ENCODE measurements at regions not wholly inside any gene's neighbourhood (a gene's known extent, or its start where the extent isn't known, plus 50 kb on each side); places are given as distances from the start of the nearest gene placed in this dataset.
"Not testable (repeated sequence)": the region's sequence is repeated elsewhere in the genome, so short reads cannot be mapped to it uniquely, and the experiment has no call there.

- DNase-seq (ENCODE audit: low read depth) = not testable (repeated sequence)
These were observed 101.8 kb upstream of the PCBD1 start for GRCh38 chr10:70990156-70990555.

- DNase-seq (ENCODE audit: low read depth) = no peak
These were observed 102.3 kb upstream of the PCBD1 start for GRCh38 chr10:70990681-70991080.

DNA sequence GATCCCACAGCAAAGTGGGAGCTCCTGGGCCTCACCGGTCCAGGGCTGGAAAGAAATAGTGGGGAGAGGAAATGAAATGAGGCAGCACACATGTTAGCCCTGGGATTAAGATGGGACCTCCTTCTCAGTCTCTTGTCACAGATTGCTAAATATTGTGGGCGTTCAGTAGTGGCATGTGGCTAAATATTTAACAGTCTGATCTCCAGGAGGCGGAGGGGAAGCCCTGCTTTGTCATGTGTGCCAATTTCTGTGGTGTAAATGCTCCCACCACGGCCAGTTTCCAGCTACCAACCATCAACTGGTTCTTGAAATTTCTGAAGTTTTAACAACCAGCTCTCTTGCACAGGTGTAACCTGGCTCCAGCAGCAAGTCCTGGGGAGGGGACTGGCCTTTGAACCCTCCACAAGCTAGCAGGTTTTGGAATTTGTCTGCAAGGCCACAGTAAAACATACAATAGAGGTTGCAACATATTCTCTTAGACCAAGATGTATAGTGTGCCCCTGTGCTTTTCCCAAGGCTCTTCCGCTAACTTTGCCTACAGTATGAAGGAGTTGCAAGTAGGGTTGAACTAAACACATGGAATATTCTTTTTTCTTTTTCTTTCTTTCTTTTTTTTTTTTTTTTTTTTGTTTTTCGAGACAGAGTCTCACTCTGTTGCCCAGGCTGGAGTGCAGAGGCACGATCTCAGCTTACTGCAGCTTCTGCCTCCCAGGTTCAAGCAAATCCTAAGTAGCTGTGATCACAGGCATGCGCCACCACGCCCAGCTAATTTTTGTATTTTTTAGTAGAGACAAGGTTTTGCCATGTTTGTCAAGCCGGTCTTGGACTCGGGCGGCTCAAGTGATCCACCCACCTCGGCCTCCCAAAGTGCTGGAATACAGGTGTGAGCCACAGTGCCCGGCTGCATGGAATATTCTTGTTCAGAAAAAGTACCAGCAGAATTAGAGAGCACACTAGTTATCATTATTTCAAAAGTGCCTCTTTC lies 103.1 kb upstream of the PCBD1 start:
- no peak for DNase-seq (ENCODE audit: low read depth)

DNA sequence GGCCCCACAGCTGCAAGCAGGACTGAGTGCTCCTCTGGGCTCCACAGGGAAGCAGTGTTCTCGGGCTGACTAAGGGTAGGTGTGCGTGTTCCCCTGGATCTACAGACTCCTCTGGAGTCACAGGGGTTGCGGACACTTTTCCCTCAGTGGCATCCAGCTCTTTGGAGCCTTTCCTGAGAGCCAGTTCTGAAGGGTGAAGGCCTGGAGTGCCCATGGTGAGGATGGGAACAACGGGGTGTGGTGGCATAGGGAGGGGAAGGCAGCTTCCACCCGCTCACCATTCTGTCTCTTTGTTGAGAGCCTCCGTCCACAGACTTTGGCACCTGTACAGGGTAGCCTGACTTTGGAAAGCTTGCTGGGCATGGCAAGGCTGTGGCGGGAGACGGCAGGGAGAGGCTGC lies 104.1 kb upstream of the PCBD1 start:
- no peak for DNase-seq (ENCODE audit: low read depth)

DNA sequence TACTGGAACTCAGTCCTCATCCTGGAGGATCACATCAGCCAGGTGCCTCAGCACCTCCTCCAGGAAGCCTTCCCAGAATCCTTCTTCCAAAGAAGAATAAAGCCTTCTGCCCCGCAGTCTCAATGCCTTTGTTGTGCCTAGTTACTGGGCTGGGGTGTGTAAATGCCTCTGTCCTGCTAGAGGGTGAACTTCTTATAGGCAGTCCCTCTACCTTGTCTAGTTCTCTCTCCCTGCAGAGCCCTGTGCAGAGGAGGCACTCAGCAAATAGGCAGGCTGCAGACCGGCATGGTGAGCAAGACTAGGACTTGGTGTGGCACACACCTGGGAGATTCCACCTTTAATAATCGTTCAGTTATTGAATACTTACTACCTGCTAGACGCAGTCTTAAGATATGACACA lies 104.7 kb upstream of the PCBD1 start:
- no peak for DNase-seq (ENCODE audit: low read depth)

- DNase-seq (ENCODE audit: low read depth) = no peak
These were observed 108.2 kb upstream of the PCBD1 start for GRCh38 chr10:70996549-70996948.

DNA sequence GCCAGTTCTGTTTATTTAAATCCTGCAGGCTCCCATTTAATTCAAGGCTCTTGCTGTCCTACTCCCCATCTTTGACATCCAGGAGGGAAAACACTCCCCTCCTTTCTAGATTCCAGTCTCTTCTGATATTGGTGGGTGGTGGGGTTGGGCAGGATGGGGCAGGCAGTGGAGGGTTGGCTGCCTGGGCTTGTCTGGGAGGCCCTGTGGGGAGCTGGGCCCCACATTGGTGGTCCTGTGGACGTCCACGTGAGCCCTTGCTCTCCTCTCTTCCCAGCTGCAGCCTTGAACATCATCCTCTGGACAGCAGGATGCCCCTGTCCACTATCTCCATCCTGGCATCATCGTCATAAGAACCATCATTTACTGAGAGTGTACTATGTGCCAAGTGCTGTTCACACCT lies 108.9 kb upstream of the PCBD1 start:
- DNase-seq (ENCODE audit: low read depth) = no peak

- no peak for DNase-seq (ENCODE audit: low read depth)
These were observed 109.7 kb upstream of the PCBD1 start for GRCh38 chr10:70998086-70998485.

DNA sequence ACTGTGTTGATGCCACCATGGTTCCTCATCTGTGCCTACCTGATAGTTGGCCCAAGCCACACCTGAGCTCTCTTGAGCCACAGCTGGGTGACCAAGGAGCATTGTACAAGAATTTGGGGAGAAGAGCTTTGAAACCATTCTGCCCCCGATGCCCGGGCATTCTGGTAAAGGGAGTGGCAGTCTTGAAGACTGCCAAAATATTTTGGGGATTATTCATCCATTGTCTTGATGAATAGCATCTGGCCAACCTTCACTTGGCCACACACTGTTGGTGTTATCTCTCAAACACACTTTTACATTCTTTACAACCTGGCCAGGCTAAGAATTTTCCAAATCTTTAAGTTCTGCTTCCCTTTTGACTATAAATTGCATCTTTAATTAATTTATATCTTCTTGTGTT lies 113.1 kb upstream of the PCBD1 start:
- DNase-seq (ENCODE audit: low read depth) = no peak

DNA sequence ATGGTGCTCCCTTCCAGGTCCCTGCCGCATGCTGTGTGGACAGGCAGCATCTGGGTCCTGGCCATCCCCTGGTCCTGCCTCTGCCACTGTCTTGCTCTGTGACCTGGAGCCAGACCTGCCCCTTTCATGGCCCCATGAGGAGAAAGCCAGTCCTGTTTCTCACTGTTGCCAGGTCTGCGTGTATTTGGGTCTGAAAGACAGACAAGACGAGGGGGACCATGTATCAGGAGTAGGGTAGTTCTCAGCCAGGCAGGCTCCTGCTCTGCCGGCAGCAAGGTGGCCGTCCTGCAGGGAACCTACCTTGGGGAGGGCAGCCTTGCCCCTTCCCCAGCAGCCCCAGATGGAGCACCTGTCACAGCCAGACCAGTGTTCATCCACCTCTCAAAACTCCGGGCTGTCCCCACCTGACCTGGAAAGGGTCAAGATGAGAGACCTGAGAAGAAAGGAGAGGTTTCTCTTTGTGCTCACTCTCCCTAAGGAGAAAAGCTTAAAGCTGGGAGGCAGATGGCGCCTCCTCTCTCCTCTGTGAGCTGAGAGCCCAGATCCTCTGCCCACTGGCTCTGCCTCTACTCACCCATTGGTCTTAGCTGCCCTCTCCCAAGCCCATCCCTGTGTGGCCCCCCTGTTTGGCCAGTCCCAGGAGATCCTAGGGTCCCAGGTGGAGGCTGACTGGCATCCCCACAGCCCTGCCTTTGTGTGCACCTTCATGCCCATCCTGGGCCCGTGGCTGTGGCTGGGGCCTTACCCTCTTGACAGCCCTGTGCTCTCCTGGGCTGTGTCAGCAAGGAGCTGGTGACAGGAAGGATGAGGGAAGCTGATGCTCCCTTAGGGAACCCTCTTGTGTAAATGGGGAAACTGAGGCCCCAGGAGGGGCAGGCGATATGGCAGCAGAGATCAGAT lies 116.1 kb upstream of the PCBD1 start:
- no peak for DNase-seq (ENCODE audit: low read depth)

DNA sequence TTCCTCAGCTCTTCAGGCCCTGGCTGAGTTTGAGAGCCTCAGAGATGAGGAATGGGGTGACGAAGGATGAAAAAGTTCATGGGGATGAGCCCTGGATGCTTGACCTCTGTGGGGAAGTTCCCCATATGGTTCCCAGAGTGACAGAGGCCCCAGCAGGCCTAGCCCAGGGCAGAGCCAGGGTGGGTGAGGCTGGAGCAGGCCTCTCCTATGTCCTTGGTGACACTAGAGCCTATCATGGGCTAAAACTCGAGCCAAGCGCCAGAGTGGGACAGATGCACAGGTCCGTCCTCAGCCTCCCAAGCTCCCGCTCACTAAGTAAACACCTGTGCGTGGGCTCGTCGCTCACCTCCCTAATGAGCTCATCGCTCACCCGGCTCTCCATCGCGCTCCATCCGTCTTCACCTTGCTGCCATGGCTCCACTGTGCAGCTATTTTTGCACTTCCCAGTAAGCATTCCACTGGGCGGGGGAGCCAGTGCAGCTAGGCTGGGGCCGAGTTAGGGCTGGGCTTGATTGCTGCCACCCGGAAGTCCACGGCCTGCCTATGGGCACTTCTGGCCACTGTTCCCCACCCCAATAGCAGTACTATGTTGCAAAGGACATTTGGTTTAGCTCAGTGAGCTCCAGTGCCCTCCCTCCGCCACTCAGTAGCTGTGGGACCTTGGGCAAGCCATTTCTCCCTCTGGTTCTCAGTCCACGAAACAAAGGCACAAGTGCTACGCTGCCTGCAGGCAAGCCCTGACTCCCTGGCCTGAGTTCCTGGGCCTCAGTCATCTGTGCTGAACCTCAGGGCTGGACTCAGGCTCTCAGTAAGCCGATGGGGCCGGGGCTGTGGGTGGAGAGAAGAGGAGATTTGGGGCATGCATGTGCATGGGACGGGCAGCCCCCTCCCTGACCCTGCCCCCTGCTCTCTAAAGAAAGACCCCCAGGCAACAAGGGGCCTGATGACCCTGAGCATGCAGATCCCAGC lies 117.3 kb upstream of the PCBD1 start:
- no peak for DNase-seq (ENCODE audit: low read depth)

DNA sequence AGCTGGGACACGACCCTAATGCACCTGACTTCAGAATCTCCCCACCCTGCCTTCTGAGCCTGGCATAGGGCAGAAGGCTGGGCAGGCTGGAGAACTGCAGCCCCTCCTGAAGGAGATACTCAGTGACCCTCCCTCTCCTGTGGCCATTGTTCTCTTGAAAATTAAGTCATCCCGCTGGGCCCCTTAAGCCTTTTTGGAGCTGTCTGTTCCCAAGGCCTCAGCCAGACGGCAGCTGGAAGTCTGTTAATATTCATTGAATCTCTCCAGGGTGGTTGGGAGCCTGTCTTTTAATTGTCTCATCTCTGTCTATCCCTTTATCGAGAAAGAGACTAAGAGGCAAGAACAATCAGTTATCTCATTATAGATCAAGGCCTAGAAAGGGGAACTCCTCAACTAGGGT lies 118.1 kb upstream of the PCBD1 start:
- DNase-seq (ENCODE audit: low read depth) = no peak

DNA sequence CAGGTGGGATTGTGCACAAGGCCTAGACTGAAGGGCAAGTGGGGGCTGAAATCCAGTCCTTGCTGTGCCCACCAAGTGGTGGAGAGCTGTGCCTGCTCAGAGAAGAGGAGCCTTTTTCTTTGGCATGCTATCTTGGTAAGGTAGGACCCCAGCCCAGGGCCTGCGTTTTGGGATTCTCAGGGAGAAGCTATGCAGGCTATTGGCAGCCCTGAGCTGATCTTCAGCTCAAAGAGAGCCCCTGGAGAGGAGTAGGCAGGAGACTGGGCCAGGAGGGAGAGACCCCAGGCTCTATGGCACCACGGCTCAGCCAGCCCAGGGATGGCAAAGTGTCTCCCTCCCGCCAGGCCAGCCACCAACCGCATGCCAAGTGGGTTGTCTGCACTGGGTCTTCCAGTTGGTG lies 119.2 kb upstream of the PCBD1 start:
- DNase-seq (ENCODE audit: low read depth) = no peak

- no peak for DNase-seq (ENCODE audit: low read depth)
These were observed 119.8 kb upstream of the PCBD1 start for GRCh38 chr10:71008150-71008549.

DNA sequence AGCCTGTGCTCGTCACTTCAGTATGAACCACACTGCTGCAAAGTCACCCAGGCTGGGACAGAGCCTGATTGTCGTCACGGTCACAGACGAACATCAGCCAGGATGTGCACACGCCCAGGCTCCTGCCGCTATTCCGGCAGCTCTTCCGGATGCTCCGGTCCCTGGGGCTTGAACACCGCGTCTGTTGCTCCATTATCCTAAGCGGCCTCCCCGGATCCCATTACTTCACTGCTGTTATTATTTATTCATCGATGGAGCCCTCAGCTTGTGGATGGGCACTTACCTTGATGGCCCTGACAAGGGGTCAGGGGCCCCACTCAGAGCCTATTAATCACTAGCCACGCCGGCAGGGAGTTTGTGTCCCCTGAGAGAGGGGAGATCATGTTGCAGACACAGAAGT lies 120.8 kb upstream of the PCBD1 start:
- DNase-seq (ENCODE audit: low read depth) = no peak

DNA sequence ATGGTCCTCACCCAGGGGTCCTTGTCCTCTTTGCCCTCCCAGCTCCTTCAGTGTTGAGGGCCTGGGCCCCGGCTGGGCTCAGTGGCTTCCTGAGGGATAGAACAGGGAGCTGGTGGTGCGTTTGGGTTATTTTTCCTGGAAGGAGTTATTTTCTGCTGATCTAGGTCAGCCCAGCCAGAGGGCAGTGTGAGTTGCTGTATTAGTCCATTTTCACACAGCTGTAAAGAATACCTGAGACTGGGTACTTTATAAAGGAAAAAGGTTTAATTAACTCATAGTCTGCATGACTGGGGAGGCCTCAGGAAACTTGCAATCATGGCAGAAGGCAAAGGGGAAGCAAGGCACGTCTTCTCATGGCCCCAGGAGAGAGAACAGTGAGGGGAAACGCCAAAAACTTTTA lies 122.4 kb upstream of the PCBD1 start:
- no peak for DNase-seq (ENCODE audit: low read depth)

- DNase-seq (ENCODE audit: low read depth) = no peak
These were observed 122.8 kb upstream of the PCBD1 start for GRCh38 chr10:71011141-71011540.

DNA sequence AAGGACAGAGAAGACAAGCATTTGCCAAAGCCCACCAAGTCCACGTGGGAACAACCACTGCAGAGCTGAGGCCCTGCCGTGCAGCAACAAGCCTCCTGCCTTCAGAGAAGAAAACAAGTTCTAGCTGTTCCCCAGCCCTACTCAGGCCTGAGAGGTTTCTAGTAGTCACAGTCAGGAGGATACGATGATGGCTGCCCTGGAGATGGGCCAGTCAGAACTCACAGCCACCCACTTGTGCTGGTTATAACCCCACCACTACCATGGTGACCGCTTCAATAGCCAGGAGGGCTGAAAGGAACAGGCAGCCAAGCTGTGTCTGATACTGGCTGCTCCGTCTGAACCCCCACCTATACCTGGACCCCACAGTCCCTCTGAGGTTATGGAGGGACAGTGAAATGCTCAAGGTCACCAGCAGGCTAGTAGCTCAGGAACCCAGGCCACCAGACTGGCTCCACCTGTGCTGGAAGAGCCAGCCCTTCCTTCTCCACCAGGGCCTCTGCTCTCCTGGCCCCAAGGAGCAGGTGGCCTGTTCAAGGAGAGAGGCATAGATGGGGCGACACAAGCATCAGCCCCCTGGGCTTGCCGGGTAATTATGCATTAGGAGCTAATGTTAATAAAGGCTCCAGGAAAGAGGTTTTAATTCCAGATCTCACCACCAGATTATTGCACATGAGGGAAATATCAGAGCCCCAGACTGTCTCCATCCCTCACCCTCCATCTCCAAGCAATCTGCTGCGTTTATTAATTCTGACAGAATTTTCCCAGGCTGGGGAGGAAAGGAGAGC lies 125.8 kb upstream of the PCBD1 start:
- no peak for DNase-seq (ENCODE audit: low read depth)

GRCh38 chr10:71015674-71016073 lies 127.3 kb upstream of the PCBD1 start:
- DNase-seq (ENCODE audit: low read depth) = peak; percentile 39

GRCh38 chr10:71020061-71020460 lies 131.7 kb upstream of the PCBD1 start:
- DNase-seq (ENCODE audit: low read depth) = not testable (repeated sequence)

DNA sequence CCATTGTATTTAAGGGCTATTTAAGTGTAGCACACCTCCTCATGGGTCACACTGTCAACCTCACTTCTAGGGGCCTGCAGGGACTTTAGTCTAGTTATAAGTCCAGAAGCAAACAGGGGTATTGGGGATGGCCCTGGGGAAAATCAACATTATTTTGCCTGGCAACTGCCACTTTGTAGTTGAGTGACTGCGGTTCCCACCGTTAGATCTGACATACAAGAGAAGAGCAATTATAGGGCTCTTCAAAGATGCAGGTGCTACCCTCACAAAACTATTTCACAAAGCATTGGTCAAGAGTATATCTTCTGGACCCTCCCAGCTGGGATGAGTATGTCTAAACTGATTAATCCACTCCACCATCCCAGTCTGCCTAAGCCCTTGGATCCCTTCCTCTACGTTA lies 133.0 kb upstream of the PCBD1 start:
- no peak for DNase-seq (ENCODE audit: low read depth)
